Ishikawa (cell line): ENCODE measurements at regions not wholly inside any gene's neighbourhood (a gene's known extent, or its start where the extent isn't known, plus 50 kb on each side); places are given as distances from the start of the nearest gene placed in this dataset.

Experiments used
- CEBPB ChIP-seq: IDR thresholded peaks from 2 replicates; pipeline ENCODE4 v1.6.1; 2012
- CREB1 ChIP-seq: IDR thresholded peaks from 2 replicates; pipeline ENCODE4 v1.6.1; 2012; ENCODE audit warnings: low read depth
- EGR1 ChIP-seq: IDR thresholded peaks from 2 replicates; pipeline ENCODE4 v1.6.1; 2012
- EP300 ChIP-seq: IDR thresholded peaks from 2 replicates; pipeline ENCODE4 v1.6.1; 2012; ENCODE audit warnings: borderline replicate concordance
- FOXM1 ChIP-seq: IDR thresholded peaks from 2 replicates; pipeline ENCODE4 v1.6.1; 2012; ENCODE audit warnings: low read depth, borderline replicate concordance
- NFIC ChIP-seq: IDR thresholded peaks from 2 replicates; pipeline ENCODE4 v1.6.1; 2012
- RAD21 ChIP-seq: IDR thresholded peaks from 2 replicates; pipeline ENCODE4 v1.6.1; 2012; ENCODE audit warnings: low read depth
- TAF1 ChIP-seq: IDR thresholded peaks from 2 replicates; pipeline ENCODE4 v1.6.1; 2012; ENCODE audit warnings: low read depth, mild to moderate bottlenecking
- TCF12 ChIP-seq: IDR thresholded peaks from 2 replicates; pipeline ENCODE4 v1.6.1; 2012; ENCODE audit warnings: low read depth
- TEAD4 ChIP-seq: IDR thresholded peaks from 2 replicates; pipeline ENCODE4 v1.6.1; 2012
- YY1 ChIP-seq: IDR thresholded peaks from 2 replicates; pipeline ENCODE4 v1.6.1; 2012; ENCODE audit warnings: low read depth
- ZBTB7A ChIP-seq: IDR thresholded peaks from 2 replicates; pipeline ENCODE4 v1.6.1; 2012; ENCODE audit warnings: low read depth
- TF ChIP-seq, protein P1 (sequence below): IDR thresholded peaks from 2 replicates; pipeline ENCODE4 v1.6.1; 2012
- TF ChIP-seq, protein P2 (sequence below): IDR thresholded peaks from 2 replicates; pipeline ENCODE4 v1.6.1; 2012
- TF ChIP-seq, protein P3 (sequence below): IDR thresholded peaks from 2 replicates; pipeline ENCODE4 v1.6.1; 2012; ENCODE audit warnings: low read depth, mild to moderate bottlenecking

DNA sequence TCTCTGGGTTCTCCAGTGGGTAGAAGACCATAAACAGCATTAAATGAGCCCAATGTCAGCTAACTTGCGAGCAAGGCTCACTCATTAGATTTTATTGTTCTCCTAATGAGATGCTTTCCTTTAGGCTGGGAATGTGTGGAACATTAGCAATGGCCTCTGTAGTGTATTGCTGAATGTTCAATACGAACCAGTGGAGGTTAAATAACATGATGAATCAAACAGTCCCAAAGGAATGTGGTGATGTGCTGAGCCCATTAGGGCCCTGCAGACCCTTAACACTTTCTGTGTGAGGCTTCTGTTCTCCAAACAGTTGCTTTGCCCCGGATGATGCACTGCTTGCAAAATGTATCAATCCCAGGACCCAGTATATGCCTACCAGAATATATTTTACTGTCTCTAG is 225.5 kb downstream of the ATG4C start:
- TF ChIP-seq TEAD4 (no peak), ZBTB7A (no peak), EP300 (no peak), NFIC (no peak), RAD21 (no peak), FOXM1 (no peak)
- TF ChIP-seq, protein P1, sequence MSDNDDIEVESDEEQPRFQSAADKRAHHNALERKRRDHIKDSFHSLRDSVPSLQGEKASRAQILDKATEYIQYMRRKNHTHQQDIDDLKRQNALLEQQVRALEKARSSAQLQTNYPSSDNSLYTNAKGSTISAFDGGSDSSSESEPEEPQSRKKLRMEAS: no peak

DNA sequence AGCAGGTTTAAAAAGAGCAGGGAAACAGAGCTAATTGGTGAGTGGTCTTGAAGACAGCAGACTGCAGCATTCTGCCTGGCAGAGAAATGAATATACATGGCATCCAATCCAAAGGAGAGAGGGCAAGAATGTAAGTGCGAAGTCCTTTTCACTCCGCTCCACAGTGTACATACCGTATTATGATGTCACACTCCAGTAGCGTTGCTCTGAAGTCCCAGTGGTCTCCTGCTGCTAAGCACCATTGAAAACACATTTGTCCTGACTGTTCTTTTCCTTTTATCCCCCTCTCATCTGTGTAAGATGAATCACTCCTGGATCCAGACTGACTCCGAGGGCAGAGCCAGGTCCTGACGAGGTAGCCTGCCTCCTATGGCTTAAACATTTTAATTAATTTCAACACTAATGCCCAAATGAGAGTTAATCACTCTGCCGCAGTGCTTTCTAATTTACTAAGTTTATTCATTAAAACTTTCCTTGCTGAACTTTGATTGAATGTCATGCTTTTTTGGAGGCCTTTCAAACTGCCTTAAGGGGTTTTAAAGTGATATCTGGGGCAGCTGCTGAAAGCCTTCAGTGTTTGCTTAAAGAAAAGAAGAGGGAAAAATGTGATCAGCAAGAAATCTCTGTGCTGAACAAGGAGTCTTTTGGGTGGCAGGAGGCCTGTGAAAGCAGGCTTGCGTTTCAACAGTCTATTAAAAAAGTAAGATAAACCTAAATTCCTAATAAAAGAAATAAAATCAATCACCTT is 227.2 kb downstream of the ATG4C start:
- no peak for TF ChIP-seq TAF1
- TF ChIP-seq, protein P1: no peak
- TF ChIP-seq EGR1: no peak
- TF ChIP-seq TEAD4: no peak

DNA sequence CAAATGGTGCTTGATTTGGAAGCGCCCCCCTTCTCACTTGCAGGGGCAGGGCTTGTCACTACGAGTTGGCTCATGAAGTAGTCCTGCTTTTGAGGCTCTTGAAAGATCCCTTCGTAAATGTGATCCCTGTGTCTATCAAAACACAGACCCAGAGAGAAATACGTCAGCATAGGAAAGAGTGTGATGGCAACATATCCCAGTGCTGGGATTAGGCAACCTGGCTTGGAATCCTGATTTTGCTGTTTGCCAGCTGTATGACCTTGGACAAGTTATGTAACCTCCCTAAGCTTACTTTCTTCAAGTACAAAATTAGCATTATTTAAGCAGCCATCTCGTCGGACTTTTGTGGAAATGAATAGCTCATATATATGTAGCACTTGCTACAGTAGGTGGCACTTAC is 228.4 kb downstream of the ATG4C start:
- TF ChIP-seq, protein P2, sequence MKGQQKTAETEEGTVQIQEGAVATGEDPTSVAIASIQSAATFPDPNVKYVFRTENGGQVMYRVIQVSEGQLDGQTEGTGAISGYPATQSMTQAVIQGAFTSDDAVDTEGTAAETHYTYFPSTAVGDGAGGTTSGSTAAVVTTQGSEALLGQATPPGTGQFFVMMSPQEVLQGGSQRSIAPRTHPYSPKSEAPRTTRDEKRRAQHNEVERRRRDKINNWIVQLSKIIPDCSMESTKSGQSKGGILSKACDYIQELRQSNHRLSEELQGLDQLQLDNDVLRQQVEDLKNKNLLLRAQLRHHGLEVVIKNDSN: no peak
- no peak for TF ChIP-seq TCF12
- TF ChIP-seq, protein P1: no peak
- no peak for TF ChIP-seq FOXM1
- TF ChIP-seq, protein P3, sequence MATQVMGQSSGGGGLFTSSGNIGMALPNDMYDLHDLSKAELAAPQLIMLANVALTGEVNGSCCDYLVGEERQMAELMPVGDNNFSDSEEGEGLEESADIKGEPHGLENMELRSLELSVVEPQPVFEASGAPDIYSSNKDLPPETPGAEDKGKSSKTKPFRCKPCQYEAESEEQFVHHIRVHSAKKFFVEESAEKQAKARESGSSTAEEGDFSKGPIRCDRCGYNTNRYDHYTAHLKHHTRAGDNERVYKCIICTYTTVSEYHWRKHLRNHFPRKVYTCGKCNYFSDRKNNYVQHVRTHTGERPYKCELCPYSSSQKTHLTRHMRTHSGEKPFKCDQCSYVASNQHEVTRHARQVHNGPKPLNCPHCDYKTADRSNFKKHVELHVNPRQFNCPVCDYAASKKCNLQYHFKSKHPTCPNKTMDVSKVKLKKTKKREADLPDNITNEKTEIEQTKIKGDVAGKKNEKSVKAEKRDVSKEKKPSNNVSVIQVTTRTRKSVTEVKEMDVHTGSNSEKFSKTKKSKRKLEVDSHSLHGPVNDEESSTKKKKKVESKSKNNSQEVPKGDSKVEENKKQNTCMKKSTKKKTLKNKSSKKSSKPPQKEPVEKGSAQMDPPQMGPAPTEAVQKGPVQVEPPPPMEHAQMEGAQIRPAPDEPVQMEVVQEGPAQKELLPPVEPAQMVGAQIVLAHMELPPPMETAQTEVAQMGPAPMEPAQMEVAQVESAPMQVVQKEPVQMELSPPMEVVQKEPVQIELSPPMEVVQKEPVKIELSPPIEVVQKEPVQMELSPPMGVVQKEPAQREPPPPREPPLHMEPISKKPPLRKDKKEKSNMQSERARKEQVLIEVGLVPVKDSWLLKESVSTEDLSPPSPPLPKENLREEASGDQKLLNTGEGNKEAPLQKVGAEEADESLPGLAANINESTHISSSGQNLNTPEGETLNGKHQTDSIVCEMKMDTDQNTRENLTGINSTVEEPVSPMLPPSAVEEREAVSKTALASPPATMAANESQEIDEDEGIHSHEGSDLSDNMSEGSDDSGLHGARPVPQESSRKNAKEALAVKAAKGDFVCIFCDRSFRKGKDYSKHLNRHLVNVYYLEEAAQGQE: no peak
- TF ChIP-seq CREB1: no peak
- TF ChIP-seq RAD21: no peak
- no peak for TF ChIP-seq YY1
- TF ChIP-seq TEAD4: no peak
- no peak for TF ChIP-seq CEBPB
- no peak for TF ChIP-seq EP300
- TF ChIP-seq ZBTB7A: no peak
- no peak for TF ChIP-seq TAF1
- no peak for TF ChIP-seq NFIC
- no peak for TF ChIP-seq EGR1

DNA sequence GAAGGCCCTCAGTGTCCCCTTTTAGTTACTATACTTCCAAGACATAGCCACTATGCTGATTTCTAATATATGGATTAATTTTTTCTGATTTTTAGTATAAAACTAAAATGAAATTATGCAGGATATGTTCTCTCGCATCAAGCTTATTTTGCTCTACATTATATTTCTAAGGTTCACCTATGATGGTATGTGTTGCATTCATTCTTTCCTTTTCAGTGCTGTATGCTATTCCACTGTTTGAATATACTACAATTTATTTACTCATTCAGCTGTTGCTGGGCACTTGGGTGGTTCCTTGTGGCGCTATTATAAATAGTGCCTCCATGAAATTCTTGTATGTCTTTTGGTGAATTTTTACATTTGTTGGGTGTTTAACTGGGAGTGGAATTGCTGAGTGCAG is 230.3 kb downstream of the ATG4C start:
- TF ChIP-seq, protein P2: no peak
- TF ChIP-seq EP300 (no peak), TEAD4 (no peak), ZBTB7A (no peak), CEBPB (no peak), RAD21 (no peak), TCF12 (no peak), EGR1 (no peak), FOXM1 (no peak), NFIC (no peak), YY1 (no peak), CREB1 (no peak)
- TF ChIP-seq, protein P3: no peak
- TF ChIP-seq, protein P1: no peak

DNA sequence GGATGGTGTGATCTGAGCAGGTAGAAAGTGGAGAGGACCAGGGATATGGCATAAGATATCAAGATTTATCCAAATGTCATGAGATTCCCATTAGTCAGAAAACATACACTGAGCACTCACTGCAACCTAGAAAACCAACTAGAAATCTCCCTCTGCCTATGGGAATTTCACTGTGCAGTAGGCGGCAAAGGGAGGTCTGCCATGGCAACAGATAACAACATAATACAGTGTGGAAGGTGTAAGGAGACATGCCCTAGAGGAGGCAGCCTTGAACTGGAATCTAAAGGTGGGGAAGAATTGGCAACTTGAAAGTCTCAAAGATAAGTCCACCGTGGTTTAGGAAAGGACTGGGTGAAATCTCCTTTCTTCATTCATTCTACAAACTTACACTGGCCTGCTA is 238.4 kb downstream of the ATG4C start:
- no peak for TF ChIP-seq EGR1
- TF ChIP-seq, protein P2: no peak
- TF ChIP-seq TAF1: no peak
- TF ChIP-seq TEAD4: no peak
- no peak for TF ChIP-seq TCF12
- TF ChIP-seq, protein P1: no peak
- no peak for TF ChIP-seq CEBPB
- TF ChIP-seq YY1: no peak
- no peak for TF ChIP-seq CREB1
- no peak for TF ChIP-seq RAD21
- no peak for TF ChIP-seq EP300
- TF ChIP-seq, protein P3: no peak
- TF ChIP-seq ZBTB7A: no peak
- no peak for TF ChIP-seq NFIC
- no peak for TF ChIP-seq FOXM1
